Neutrophil (primary cell): ENCODE measurements at regions not wholly inside any gene's neighbourhood (a gene's known extent, or its start where the extent isn't known, plus 50 kb on each side); places are given as distances from the start of the nearest gene placed in this dataset.

ENCODE experiments used
- H3K27ac ChIP-seq: fragments of 200-600 bp; sonication (generic); 2 replicates; pipeline ENCODE4 v1.5.1; 2016; ENCODE audit warnings: mild to moderate bottlenecking, moderate library complexity
- H3K27me3 ChIP-seq: fragments of 200-600 bp; sonication (generic); 2 replicates; pipeline ENCODE4 v1.6.0; 2016; ENCODE audit warnings: mild to moderate bottlenecking
- H3K36me3 ChIP-seq: fragments of 200-600 bp; sonication (generic); 2 replicates; pipeline ENCODE4 v1.5.1; 2017
- H3K4me1 ChIP-seq, 2 experiments: fragments of 200-600 bp in 1 of 2; sonication (generic) in 1 of 2; 1 replicate in 1 of 2; 2 replicates in 1 of 2; pipeline versions ENCODE4 v1.5.1 to v1.6.1; 2013 to 2016; ENCODE audit warnings: low read depth in 1 of 2, low read length in 1 of 2, mild to moderate bottlenecking in 1 of 2, moderate library complexity in 1 of 2; ENCODE audit not compliant: control insufficient read depth in 1 of 2, insufficient read depth in 1 of 2
- H3K4me3 ChIP-seq, 2 experiments: fragments of 200-600 bp in 1 of 2; sonication (generic) in 1 of 2; 1 replicate in 1 of 2; 2 replicates in 1 of 2; pipeline ENCODE4 v1.5.1; 2013 to 2016; ENCODE audit warnings: low read depth in 1 of 2, low read length in 1 of 2, mild to moderate bottlenecking in 1 of 2, moderate library complexity in 1 of 2
- H3K9me3 ChIP-seq: fragments of 200-600 bp; sonication (generic); 2 replicates; pipeline ENCODE4 v1.5.1; 2016
- TF ChIP-seq, protein P1 (sequence below): fragments of 200-600 bp; sonication (generic); IDR thresholded peaks from 2 replicates; pipeline ENCODE4 v1.5.1; 2016; ENCODE audit warnings: antibody characterized with exemption

DNA sequence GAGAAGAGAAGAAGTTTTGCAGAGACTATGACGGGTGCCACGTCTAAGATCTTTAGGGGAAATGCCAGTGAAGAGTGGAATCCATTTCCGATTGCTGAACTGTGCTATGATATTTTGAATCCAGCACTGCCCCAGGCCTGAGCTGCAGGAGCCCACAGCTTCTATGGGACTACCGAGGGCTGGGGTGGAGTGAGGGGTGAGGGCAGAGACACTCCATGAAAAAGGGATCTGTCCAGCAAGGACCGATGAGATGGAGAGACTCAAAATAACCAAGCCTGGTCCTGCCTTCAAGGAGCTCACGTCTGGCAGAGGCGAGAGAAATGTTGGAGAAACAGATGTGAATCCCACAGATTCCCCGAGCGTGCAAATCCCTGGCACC is 79.8 kb upstream of the MEF2A start:
- H3K36me3 ChIP-seq: no peaks in the 10 kb centered on the region
- TF ChIP-seq, protein P1, sequence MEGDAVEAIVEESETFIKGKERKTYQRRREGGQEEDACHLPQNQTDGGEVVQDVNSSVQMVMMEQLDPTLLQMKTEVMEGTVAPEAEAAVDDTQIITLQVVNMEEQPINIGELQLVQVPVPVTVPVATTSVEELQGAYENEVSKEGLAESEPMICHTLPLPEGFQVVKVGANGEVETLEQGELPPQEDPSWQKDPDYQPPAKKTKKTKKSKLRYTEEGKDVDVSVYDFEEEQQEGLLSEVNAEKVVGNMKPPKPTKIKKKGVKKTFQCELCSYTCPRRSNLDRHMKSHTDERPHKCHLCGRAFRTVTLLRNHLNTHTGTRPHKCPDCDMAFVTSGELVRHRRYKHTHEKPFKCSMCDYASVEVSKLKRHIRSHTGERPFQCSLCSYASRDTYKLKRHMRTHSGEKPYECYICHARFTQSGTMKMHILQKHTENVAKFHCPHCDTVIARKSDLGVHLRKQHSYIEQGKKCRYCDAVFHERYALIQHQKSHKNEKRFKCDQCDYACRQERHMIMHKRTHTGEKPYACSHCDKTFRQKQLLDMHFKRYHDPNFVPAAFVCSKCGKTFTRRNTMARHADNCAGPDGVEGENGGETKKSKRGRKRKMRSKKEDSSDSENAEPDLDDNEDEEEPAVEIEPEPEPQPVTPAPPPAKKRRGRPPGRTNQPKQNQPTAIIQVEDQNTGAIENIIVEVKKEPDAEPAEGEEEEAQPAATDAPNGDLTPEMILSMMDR: no peak
- H3K27me3 ChIP-seq: peaks cover 87% of the 10 kb centered on the region
- no peaks in the 10 kb centered on the region for H3K9me3 ChIP-seq
- peaks cover 13 to 21% of the 10 kb centered on the region in 2 experiments for H3K4me1 ChIP-seq
- no peak overlapping the region for H3K27ac ChIP-seq
- no peak overlapping the region for H3K4me3 ChIP-seq

DNA sequence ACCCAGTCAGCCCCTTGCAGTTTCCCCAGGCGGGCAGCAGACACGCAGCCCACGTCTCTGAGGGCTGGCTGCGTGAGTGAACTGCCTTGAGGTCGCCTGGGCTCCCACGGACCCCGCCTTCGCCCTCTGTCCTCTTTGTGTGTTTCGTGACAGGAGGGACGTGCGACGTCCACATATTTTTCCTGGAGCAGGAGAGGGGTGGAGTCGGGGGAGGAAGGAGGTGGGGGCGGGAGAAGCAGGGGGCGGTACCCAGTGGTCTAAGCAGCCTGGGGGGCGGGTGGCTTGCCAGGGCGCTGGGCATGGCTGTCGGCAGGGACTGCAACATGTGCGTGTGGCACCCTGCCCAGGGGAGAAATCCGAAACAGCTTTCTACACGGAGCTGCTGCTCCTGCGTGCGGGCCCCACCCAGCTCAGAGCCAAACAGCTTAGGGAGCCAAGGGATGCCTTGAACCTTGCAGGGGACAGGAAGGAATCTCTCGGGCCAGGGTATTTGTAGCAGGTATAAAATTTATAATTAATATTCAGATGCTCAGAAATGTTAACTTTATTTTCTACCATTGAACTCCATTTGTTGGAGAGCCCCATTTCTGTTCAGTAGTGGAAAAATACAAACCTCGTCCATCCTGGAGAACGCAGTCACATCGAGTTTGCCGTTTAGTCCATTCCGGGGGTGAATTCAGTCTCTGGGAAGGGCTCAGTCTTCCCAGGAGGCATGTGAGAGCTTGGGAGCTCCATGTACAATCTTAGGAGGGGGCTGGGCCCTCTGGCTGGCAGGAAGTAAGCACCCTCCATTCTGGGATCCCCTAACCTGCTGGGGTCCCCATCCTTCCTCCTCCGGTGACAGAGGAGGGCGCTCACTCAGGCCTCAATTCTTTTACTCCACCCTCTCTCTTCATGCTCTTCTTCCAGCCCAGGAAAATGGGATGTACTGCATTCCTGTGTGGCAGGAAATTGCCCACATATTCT is 79.1 kb upstream of the MEF2A start:
- Histone ChIP-seq H3K9me3 (no peaks in the 10 kb centered on the region), H3K4me1 (peaks cover 13 to 21% of the 10 kb centered on the region in 2 experiments), H3K4me3 (peak overlapping the region in 1 of 2 experiments; percentile 27), H3K36me3 (no peaks in the 10 kb centered on the region), H3K27me3 (peaks cover 81% of the 10 kb centered on the region), H3K27ac (no peak overlapping the region)
- TF ChIP-seq, protein P1: no peak

DNA sequence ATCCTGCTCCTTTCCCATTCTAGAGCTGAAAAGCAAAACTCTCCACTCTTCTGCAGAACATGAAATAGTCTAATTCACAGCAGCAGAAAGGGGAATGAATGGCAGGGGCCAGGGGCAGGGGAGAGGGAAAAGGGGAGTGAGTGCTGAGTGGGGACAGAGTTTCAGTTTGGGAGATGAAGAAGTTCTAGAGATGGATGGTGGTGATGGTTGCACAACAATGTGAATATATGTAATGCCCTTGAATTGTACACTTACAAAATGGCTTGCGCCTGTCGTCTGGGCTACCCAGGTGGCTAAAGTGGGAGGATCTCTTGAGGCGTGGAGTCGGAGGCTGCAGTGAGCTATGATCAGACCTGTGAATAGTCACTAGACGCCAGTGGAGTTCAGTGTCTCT is 78.5 kb upstream of the MEF2A start:
- H3K36me3 ChIP-seq: no peaks in the 10 kb centered on the region
- no peak overlapping the region for H3K27ac ChIP-seq
- peaks cover 13 to 21% of the 10 kb centered on the region in 2 experiments for H3K4me1 ChIP-seq
- H3K9me3 ChIP-seq: no peaks in the 10 kb centered on the region
- H3K27me3 ChIP-seq: peaks cover 74% of the 10 kb centered on the region
- H3K4me3 ChIP-seq: no peak overlapping the region
- TF ChIP-seq, protein P1: no peak

DNA sequence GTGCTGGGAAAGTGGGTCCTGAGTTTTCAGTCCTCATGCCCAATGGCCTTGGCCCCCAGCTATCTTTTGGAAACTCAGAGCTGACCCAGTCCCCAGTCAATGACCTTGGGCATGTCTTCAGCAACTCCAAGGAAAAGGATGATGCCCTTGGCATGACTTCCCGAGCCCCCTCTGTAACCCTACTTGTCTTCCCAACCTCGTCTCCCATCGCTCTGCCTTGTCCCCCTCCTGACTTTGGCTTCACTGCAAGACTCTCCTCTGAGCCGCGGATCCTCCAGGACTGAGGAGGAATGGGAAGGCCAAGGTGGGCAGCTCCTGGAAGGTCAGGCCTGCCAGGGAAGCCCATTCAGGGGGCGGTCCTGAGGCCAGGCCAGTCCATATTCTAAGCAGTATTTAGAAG is 73.5 kb upstream of the MEF2A start:
- TF ChIP-seq, protein P1: no peak
- no peaks in the 10 kb centered on the region for H3K9me3 ChIP-seq
- H3K36me3 ChIP-seq: no peaks in the 10 kb centered on the region
- peaks cover 49% of the 10 kb centered on the region for H3K27me3 ChIP-seq
- no peak overlapping the region for H3K4me3 ChIP-seq
- peaks cover 7 to 25% of the 10 kb centered on the region in 2 experiments for H3K4me1 ChIP-seq
- H3K27ac ChIP-seq: no peak overlapping the region

DNA sequence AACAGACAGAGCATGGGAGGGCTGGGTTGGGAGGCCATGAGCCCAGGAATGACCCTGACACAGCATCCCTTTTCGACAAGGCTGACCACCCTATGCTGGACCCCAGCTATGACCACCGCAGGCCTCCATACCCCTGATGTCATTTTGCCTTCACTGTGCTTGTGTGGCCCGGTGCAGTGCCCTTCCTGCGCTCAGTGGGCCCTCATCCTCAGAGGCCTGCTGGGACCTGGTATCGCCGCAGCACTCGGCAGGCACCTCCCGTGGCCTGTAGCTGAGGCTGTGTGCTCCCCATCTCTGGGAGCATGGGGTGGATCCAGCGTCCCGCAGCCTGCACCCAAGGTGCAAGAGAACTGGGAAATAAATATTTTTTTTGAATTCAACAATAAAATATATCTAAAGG is 73.1 kb upstream of the MEF2A start:
- Histone ChIP-seq H3K27ac (no peak overlapping the region), H3K4me3 (no peak overlapping the region), H3K9me3 (no peaks in the 10 kb centered on the region), H3K27me3 (peaks cover 49% of the 10 kb centered on the region), H3K36me3 (no peaks in the 10 kb centered on the region), H3K4me1 (peaks cover 7 to 23% of the 10 kb centered on the region in 2 experiments)
- TF ChIP-seq, protein P1: no peak
